OCI-LY3 (cell line): ENCODE measurements at regions not wholly inside any gene's neighbourhood (a gene's known extent, or its start where the extent isn't known, plus 50 kb on each side); places are given as distances from the start of the nearest gene placed in this dataset.

Source experiments
- CTCF ChIP-seq: fragments of 200-600, 300-600 bp; sonication (generic); IDR thresholded peaks from 2 replicates; pipeline ENCODE4 v1.5.1; 2014; ENCODE audit warnings: antibody characterized with exemption, low read length, low read depth
- EZH2phosphoT487 ChIP-seq: fragments of 200-600 bp; shearing (Covaris generic); IDR thresholded peaks from 2 replicates; pipeline ENCODE4 v1.6.1; 2018; ENCODE audit warnings: antibody characterized with exemption, mixed run types, low read depth

GRCh38 chr13:107964395-107964794 lies 250.9 kb downstream of the LIG4 start:
- no peak for TF ChIP-seq CTCF
- TF ChIP-seq EZH2phosphoT487, result no peak
